ENCODE measurements at regions not wholly inside any gene's neighbourhood (a gene's known extent, or its start where the extent isn't known, plus 50 kb on each side); places are given as distances from the start of the nearest gene placed in this dataset.

DNA sequence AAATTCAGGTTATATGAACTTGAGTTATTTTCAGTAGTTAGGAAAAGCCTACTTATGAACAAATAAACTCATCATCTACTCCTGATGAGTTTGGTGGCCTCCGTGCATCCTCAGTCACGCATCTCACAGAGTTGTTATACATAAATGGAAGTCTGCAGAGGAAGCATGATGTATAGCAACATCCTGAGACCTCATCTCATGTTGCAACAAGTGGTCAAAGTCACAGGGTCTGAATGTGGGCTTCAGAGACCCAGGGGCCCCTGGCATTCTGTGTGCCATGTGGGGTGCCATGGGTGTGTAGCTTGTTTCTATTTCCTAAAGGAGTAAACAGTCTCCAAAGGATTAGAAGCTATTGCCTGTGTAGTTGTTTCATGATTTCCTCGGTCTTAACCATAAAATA is 216.5 kb downstream of the IRX2 start:
- Histone ChIP-seq H4K20me1 (ENCODE audit: insufficient read depth) (no peaks in the 10 kb centered on the region), H2AFZ (ENCODE audit: low read depth, low read length, poor library complexity, severe bottlenecking) (no peak overlapping the region), H3K9ac (ENCODE audit: low read length) (no peak overlapping the region), H3K4me1 (ENCODE audit: control insufficient read depth in 1 of 2, insufficient read depth in 2 of 2, low read length in 2 of 2) (no peaks in the 10 kb centered on the region), H3K27me3 (ENCODE audit: insufficient read depth, low read length) (no peaks in the 10 kb centered on the region), H3K4me2 (ENCODE audit: low read length) (no peak overlapping the region), H3K9me2 (ENCODE audit: insufficient read depth) (no peaks in the 10 kb centered on the region), H3K36me3 (ENCODE audit: control insufficient read depth in 1 of 2, insufficient read depth in 2 of 2, low read length in 2 of 2) (no peaks in the 10 kb centered on the region), H3K27ac (ENCODE audit: low read depth, low read length) (no peak overlapping the region), H3K79me2 (ENCODE audit: insufficient read depth, low read length) (no peaks in the 10 kb centered on the region), H3K9me3 (ENCODE audit: control insufficient read depth in 1 of 2, insufficient read depth in 1 of 2, low read depth in 1 of 2, low read length in 2 of 2) (peaks cover 9 to 29% of the 10 kb centered on the region in 2 experiments; a peak in 2 of 4 replicates), H3K4me3 (replicated peaks in 1 of 2; ENCODE audit: low read depth in 1 of 2, low read length in 2 of 2) (no peak overlapping the region)
- ATAC-seq (no peak), DNase-seq (ENCODE audit: low read depth, low spot score) (no peak)
- TF ChIP-seq CEBPB (IDR thresholded peaks at IDR 0.05; ENCODE audit: low read depth) (no peak), RAD21 (IDR thresholded peaks at IDR 0.05; ENCODE audit: low read depth) (no peak), TCF7L2 (IDR thresholded peaks at IDR 0.05; ENCODE audit: borderline replicate concordance, extremely low read depth, insufficient read depth, insufficient read length) (no peak), EZH2phosphoT487 (IDR thresholded peaks at IDR 0.05; ENCODE audit: borderline replicate concordance) (no peak), CBX3 (IDR thresholded peaks at IDR 0.05; ENCODE audit: low read depth) (no peak), SIN3A (IDR thresholded peaks at IDR 0.05; ENCODE audit: low read depth) (no peak), EGR1 (IDR thresholded peaks at IDR 0.05; ENCODE audit: low read depth) (no peak), FOSL1 (IDR thresholded peaks at IDR 0.05; ENCODE audit: low read depth) (no peak), REST (IDR thresholded peaks at IDR 0.05; ENCODE audit: low read depth) (no peak), ELF1 (IDR thresholded peaks at IDR 0.05; ENCODE audit: borderline replicate concordance, low read depth) (no peak), EZH2 (IDR thresholded peaks at IDR 0.05) (no peak), ZFX (IDR thresholded peaks at IDR 0.05) (no peak), POLR2AphosphoS5 (IDR thresholded peaks at IDR 0.05; ENCODE audit: low read depth, low read length) (no peak), SRF (IDR thresholded peaks at IDR 0.05; ENCODE audit: low read depth) (no peak), SP1 (IDR thresholded peaks at IDR 0.05; ENCODE audit: low read depth) (no peak), POLR2A (IDR thresholded peaks at IDR 0.05; ENCODE audit: borderline replicate concordance, extremely low read depth, insufficient read depth, insufficient read length) (no peak)
- TF ChIP-seq, protein P1, sequence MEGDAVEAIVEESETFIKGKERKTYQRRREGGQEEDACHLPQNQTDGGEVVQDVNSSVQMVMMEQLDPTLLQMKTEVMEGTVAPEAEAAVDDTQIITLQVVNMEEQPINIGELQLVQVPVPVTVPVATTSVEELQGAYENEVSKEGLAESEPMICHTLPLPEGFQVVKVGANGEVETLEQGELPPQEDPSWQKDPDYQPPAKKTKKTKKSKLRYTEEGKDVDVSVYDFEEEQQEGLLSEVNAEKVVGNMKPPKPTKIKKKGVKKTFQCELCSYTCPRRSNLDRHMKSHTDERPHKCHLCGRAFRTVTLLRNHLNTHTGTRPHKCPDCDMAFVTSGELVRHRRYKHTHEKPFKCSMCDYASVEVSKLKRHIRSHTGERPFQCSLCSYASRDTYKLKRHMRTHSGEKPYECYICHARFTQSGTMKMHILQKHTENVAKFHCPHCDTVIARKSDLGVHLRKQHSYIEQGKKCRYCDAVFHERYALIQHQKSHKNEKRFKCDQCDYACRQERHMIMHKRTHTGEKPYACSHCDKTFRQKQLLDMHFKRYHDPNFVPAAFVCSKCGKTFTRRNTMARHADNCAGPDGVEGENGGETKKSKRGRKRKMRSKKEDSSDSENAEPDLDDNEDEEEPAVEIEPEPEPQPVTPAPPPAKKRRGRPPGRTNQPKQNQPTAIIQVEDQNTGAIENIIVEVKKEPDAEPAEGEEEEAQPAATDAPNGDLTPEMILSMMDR (IDR thresholded peaks at IDR 0.05 in 2 of 3, conservative IDR thresholded peaks at IDR 0.05 in 1 of 3; ENCODE audit: borderline replicate concordance in 1 of 3, insufficient read depth in 1 of 3, low read depth in 2 of 3, low read length in 2 of 3), result no peak
- TF ChIP-seq, protein P2, sequence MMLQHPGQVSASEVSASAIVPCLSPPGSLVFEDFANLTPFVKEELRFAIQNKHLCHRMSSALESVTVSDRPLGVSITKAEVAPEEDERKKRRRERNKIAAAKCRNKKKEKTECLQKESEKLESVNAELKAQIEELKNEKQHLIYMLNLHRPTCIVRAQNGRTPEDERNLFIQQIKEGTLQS (IDR thresholded peaks at IDR 0.05), result no peak
- no TSS peak for BruUV-seq (replicated peaks)
- ChIA-PET RAD21 (ENCODE audit: low non-redundant PET in 1 of 2, low total read pairs in 2 of 2, uncharacterized antibody in 2 of 2, unreplicated experiment in 2 of 2) (no interaction called here), CTCF (no interaction called here), POLR2A (no interaction called here)
- intact Hi-C loops (cut with micrococcal nuclease), result no loop called here

Measured in HCT116 (cell line).